Endothelial cell of umbilical vein (primary cell): ENCODE measurements at regions not wholly inside any gene's neighbourhood (a gene's known extent, or its start where the extent isn't known, plus 50 kb on each side); places are given as distances from the start of the nearest gene placed in this dataset.

Experiments
- BruUV-seq: library from RNA; stranded (reverse); fragments of 400-500 nt; replicated peaks from 2 replicates; lab custom pipeline; 2021; lab: Mats Ljungman, UMichigan
- CTCF ChIA-PET: fragments of 300-600, 350-600 bp; sonication (Branson Sonifier 250); formaldehyde crosslinking; loops from one replicate; lab custom pipeline; 2021; ENCODE audit warnings: antibody characterized with exemption, inconsistent platforms; lab: Charles Lee
- POLR2A ChIA-PET: fragments of 300-600, 350-600 bp; sonication (Branson Sonifier 250); formaldehyde crosslinking; loops from one replicate; lab custom pipeline; 2021; ENCODE audit warnings: antibody characterized with exemption, inconsistent platforms; lab: Charles Lee
- DNase-seq: peaks from one replicate; pipeline ENCODE4 v3.0.0-alpha.2; 2011; ENCODE audit warnings: low read depth, low spot score
- FAIRE-seq: peaks from 2 replicates; lab custom pipeline; 2011; peaks lifted over from hg19 to GRCh38; lab: Jason Lieb, UNC
- H2AFZ ChIP-seq: 2 replicates; pipeline ENCODE4 v1.6.0; 2012; ENCODE audit warnings: low read depth, low read length, control low read depth, inconsistent platforms
- H3K27ac ChIP-seq: 2 replicates; pipeline ENCODE4 v1.5.1; 2011; ENCODE audit warnings: low read depth, mild to moderate bottlenecking, control low read depth, low read length, moderate library complexity; ENCODE audit not compliant: insufficient read depth
- H3K27me3 ChIP-seq, 2 experiments: 2 replicates each; pipeline versions ENCODE4 v1.6.0 to v1.6.1; 2011; ENCODE audit warnings: low read length in 2 of 2, mixed read lengths in 1 of 2; ENCODE audit not compliant: control insufficient read depth in 2 of 2, insufficient read depth in 2 of 2
- H3K36me3 ChIP-seq, 2 experiments: 2 replicates in 1 of 2; 3 replicates in 1 of 2; pipeline ENCODE4 v1.5.1; 2011; ENCODE audit warnings: low read length in 2 of 2, mild to moderate bottlenecking in 1 of 2, moderate library complexity in 1 of 2; ENCODE audit not compliant: control insufficient read depth in 2 of 2, insufficient read depth in 2 of 2; ENCODE audit errors: extremely low read depth in 1 of 2
- H3K4me1 ChIP-seq: 3 replicates; pipeline ENCODE4 v1.5.1; 2011; ENCODE audit warnings: mild to moderate bottlenecking, low read length; ENCODE audit not compliant: control insufficient read depth, insufficient read depth; ENCODE audit errors: extremely low read depth
- H3K4me2 ChIP-seq: 2 replicates; pipeline ENCODE4 v1.6.1; 2011; ENCODE audit warnings: low read length, control low read depth, mixed read lengths; ENCODE audit not compliant: insufficient read depth
- H3K4me3 ChIP-seq, 3 experiments: fragments of 200-600 bp in 1 of 3; sonication (generic), shearing (Covaris generic) in 1 of 3; replicated peaks in 1 of 3; 2 replicates each; pipeline ENCODE4 v1.5.1; 2011 to 2016; ENCODE audit warnings: control low read depth in 3 of 3, low read length in 3 of 3, mild to moderate bottlenecking in 2 of 3, inconsistent platforms in 1 of 3, low read depth in 1 of 3, moderate library complexity in 1 of 3; ENCODE audit not compliant: insufficient read depth in 1 of 3
- H3K79me2 ChIP-seq: 2 replicates; pipeline ENCODE4 v1.6.0; 2012; ENCODE audit warnings: low read length, inconsistent platforms; ENCODE audit not compliant: control insufficient read depth, insufficient read depth
- H3K9ac ChIP-seq: replicated peaks from 2 replicates; pipeline ENCODE3; 2011; ENCODE audit warnings: low read length, control low read depth; ENCODE audit not compliant: insufficient read depth; ENCODE audit errors: extremely low read depth
- H3K9me1 ChIP-seq: replicated peaks from 3 replicates; pipeline ENCODE4 v1.6.0; 2011; ENCODE audit warnings: mild to moderate bottlenecking, low read length; ENCODE audit not compliant: control insufficient read depth, insufficient read depth; ENCODE audit errors: extremely low read depth
- H3K9me3 ChIP-seq: replicated peaks from 2 replicates; pipeline ENCODE4 v1.5.1; 2012; ENCODE audit warnings: low read length, inconsistent platforms; ENCODE audit not compliant: control insufficient read depth, insufficient read depth
- H4K20me1 ChIP-seq: replicated peaks from 2 replicates; pipeline ENCODE3; 2011; ENCODE audit warnings: mild to moderate bottlenecking, low read length; ENCODE audit not compliant: control insufficient read depth, insufficient read depth; ENCODE audit errors: extremely low read depth
- EZH2 ChIP-seq: IDR thresholded peaks from 2 replicates; pipeline ENCODE4 v1.6.1; 2012; ENCODE audit warnings: borderline replicate concordance, low read depth, mild to moderate bottlenecking, moderate library complexity, low read length, inconsistent platforms; ENCODE audit not compliant: severe bottlenecking
- FOS ChIP-seq: IDR thresholded peaks from 2 replicates; pipeline ENCODE4 v1.6.1; 2011; ENCODE audit warnings: mild to moderate bottlenecking, low read length, moderate library complexity, borderline replicate concordance; ENCODE audit not compliant: insufficient read depth
- JUN ChIP-seq: IDR thresholded peaks from 2 replicates; pipeline ENCODE4 v1.6.1; 2011; ENCODE audit warnings: borderline replicate concordance, low read depth; ENCODE audit not compliant: insufficient read length, insufficient read depth
- MYC ChIP-seq: IDR thresholded peaks from one replicate; pipeline ENCODE4 v1.6.1; 2011; ENCODE audit warnings: mild to moderate bottlenecking, low read depth, low read length
- POLR2A ChIP-seq: IDR thresholded peaks from 2 replicates; pipeline ENCODE4 v1.6.1; 2012; ENCODE audit warnings: low read depth, mild to moderate bottlenecking, control low read depth, low read length
- POLR2AphosphoS5 ChIP-seq: IDR thresholded peaks from 2 replicates; pipeline ENCODE4 v1.6.1; 2012; ENCODE audit warnings: low read depth, mild to moderate bottlenecking, control low read depth, low read length, moderate library complexity; ENCODE audit not compliant: insufficient read depth
- dilution Hi-C: fragments of 300-500 bp; cut with MboI; formaldehyde crosslinking; loops from one replicate; pipeline ENCODE4 v1.15.0; 2019; ENCODE audit warnings: low sequenced_read_pairs; ENCODE audit not compliant: extremely low pct_ligation_motif_present
- intact Hi-C: fragments of 100-400 bp; cut with micrococcal nuclease; formaldehyde crosslinking; loops from one replicate; pipeline ENCODE4 v1.10.0; 2022
- TF ChIP-seq, protein P1 (sequence below), 2 donors: IDR thresholded peaks; 1 replicate in 1 of 2; 2 replicates in 1 of 2; pipeline ENCODE4 v1.5.1; 2011; ENCODE audit warnings: low read length in 2 of 2, mild to moderate bottlenecking in 2 of 2, moderate library complexity in 2 of 2, control low read depth in 1 of 2, inconsistent platforms in 1 of 2, low read depth in 1 of 2; ENCODE audit not compliant: insufficient read depth in 1 of 2; ENCODE audit errors: extremely low read depth in 1 of 2

- Histone ChIP-seq H3K79me2 (no peaks in the 10 kb centered on the region), H3K4me2 (no peak overlapping the region), H3K27ac (no peak overlapping the region), H3K4me1 (peaks cover 10% of the 10 kb centered on the region), H3K9me1 (no peaks in the 10 kb centered on the region), H4K20me1 (no peaks in the 10 kb centered on the region), H3K27me3 (no peaks in the 10 kb centered on the region), H3K4me3 (no peak overlapping the region), H3K9me3 (no peaks in the 10 kb centered on the region), H3K36me3 (no peaks in the 10 kb centered on the region), H3K9ac (no peak overlapping the region), H2AFZ (no peak overlapping the region)
- no peak for FAIRE-seq
- dilution Hi-C loops = no loop called here
- BruUV-seq = no TSS peak
- intact Hi-C loops = no loop called here
- DNase-seq = no peak
- TF ChIP-seq EZH2 (no peak), FOS (no peak), JUN (no peak), POLR2AphosphoS5 (no peak), MYC (no peak), POLR2A (no peak)
- TF ChIP-seq, protein P1, sequence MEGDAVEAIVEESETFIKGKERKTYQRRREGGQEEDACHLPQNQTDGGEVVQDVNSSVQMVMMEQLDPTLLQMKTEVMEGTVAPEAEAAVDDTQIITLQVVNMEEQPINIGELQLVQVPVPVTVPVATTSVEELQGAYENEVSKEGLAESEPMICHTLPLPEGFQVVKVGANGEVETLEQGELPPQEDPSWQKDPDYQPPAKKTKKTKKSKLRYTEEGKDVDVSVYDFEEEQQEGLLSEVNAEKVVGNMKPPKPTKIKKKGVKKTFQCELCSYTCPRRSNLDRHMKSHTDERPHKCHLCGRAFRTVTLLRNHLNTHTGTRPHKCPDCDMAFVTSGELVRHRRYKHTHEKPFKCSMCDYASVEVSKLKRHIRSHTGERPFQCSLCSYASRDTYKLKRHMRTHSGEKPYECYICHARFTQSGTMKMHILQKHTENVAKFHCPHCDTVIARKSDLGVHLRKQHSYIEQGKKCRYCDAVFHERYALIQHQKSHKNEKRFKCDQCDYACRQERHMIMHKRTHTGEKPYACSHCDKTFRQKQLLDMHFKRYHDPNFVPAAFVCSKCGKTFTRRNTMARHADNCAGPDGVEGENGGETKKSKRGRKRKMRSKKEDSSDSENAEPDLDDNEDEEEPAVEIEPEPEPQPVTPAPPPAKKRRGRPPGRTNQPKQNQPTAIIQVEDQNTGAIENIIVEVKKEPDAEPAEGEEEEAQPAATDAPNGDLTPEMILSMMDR (IDR thresholded peaks at IDR 0.05; ENCODE audit: extremely low read depth in 1 of 2, insufficient read depth in 1 of 2, low read depth in 1 of 2, low read length in 2 of 2) = no peak
- ChIA-PET POLR2A (no interaction called here), CTCF (no interaction called here)
Observed at GRCh38 chr11:130576146-130576545, 127.7 kb downstream of the ADAMTS15 start.
